Activated CD8-positive, alpha-beta T cell treated with anti-CD3 and anti-CD28 coated beads for 36 hours (primary cell): ENCODE measurements at regions not wholly inside any gene's neighbourhood (a gene's known extent, or its start where the extent isn't known, plus 50 kb on each side); places are given as distances from the start of the nearest gene placed in this dataset.

ENCODE experiments used
- ATAC-seq: fragments of 200-7000 bp; cut with Tn5 transposase; one replicate; pipeline ENCODE4 v1.10.0; 2021; ENCODE audit warnings: mild to moderate bottlenecking, moderate library complexity
- CTCF ChIA-PET: fragments of 350-600 bp; sonication (Branson Sonifier 250); formaldehyde crosslinking; loops from one replicate; lab custom pipeline; 2021; ENCODE audit warnings: antibody characterized with exemption; lab: Charles Lee
- POLR2A ChIA-PET: fragments of 350-600 bp; sonication (Branson Sonifier 250); formaldehyde crosslinking; loops from one replicate; lab custom pipeline; 2021; ENCODE audit warnings: antibody characterized with exemption; lab: Charles Lee
- DNase-seq: peaks from one replicate; pipeline ENCODE4 v3.0.0-alpha.2; 2020
- H3K27ac Mint-ChIP-seq: one replicate; pipeline ENCODE4 v1.8.0; 2021; ENCODE audit warnings: mild to moderate bottlenecking, mixed read lengths
- H3K27me3 Mint-ChIP-seq: one replicate; pipeline ENCODE4 v1.8.0; 2021; ENCODE audit warnings: mixed read lengths
- H3K36me3 Mint-ChIP-seq: one replicate; pipeline ENCODE4 v1.8.0; 2021; ENCODE audit warnings: low read depth, mixed read lengths
- H3K4me1 Mint-ChIP-seq: one replicate; pipeline ENCODE4 v1.8.0; 2021; ENCODE audit warnings: low read depth, mixed read lengths
- H3K4me3 Mint-ChIP-seq: one replicate; pipeline ENCODE4 v1.8.0; 2021; ENCODE audit warnings: mild to moderate bottlenecking, moderate library complexity, mixed read lengths
- H3K9me3 Mint-ChIP-seq: one replicate; pipeline ENCODE4 v1.8.0; 2021; ENCODE audit warnings: mixed read lengths
- intact Hi-C: fragments of 100-400 bp; cut with micrococcal nuclease; formaldehyde crosslinking; loops from one replicate; pipeline ENCODE4 v1.10.0; 2022
- TF ChIP-seq, protein P1 (sequence below): fragments of 200-600 bp; IDR thresholded peaks from one replicate; pipeline ENCODE4 v1.8.0; 2022; ENCODE audit warnings: antibody characterized with exemption, mild to moderate bottlenecking

DNA sequence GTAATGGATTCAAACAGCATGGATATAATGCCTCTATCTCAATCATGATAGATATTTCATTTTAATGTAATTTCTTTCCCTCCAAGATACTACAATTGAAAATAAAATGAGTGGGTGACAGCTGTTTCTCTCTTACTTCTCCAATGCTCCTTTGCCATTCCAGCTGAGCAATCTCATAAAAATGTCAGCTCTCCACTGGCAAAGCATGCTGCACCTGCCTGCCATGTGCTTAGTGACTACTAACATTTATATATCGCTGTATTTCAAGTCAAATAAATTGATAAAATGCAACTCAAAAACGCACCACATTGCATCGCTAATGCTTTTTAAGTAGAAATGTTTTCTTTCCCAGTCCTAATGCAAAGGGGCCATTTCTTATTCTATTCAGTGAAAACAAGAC is 1093.9 kb downstream of the CBLN2 start:
- Mint-ChIP-seq H3K4me1 (no peaks in the 10 kb centered on the region), H3K36me3 (no peaks in the 10 kb centered on the region), H3K4me3 (no peak overlapping the region), H3K9me3 (peaks cover 10% of the 10 kb centered on the region), H3K27ac (no peak overlapping the region), H3K27me3 (no peaks in the 10 kb centered on the region)
- no peak for ATAC-seq
- DNase-seq = no peak
- ChIA-PET CTCF (no interaction called here), POLR2A (no interaction called here)
- TF ChIP-seq, protein P1, sequence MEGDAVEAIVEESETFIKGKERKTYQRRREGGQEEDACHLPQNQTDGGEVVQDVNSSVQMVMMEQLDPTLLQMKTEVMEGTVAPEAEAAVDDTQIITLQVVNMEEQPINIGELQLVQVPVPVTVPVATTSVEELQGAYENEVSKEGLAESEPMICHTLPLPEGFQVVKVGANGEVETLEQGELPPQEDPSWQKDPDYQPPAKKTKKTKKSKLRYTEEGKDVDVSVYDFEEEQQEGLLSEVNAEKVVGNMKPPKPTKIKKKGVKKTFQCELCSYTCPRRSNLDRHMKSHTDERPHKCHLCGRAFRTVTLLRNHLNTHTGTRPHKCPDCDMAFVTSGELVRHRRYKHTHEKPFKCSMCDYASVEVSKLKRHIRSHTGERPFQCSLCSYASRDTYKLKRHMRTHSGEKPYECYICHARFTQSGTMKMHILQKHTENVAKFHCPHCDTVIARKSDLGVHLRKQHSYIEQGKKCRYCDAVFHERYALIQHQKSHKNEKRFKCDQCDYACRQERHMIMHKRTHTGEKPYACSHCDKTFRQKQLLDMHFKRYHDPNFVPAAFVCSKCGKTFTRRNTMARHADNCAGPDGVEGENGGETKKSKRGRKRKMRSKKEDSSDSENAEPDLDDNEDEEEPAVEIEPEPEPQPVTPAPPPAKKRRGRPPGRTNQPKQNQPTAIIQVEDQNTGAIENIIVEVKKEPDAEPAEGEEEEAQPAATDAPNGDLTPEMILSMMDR = no peak
- intact Hi-C loops = no loop called here

DNA sequence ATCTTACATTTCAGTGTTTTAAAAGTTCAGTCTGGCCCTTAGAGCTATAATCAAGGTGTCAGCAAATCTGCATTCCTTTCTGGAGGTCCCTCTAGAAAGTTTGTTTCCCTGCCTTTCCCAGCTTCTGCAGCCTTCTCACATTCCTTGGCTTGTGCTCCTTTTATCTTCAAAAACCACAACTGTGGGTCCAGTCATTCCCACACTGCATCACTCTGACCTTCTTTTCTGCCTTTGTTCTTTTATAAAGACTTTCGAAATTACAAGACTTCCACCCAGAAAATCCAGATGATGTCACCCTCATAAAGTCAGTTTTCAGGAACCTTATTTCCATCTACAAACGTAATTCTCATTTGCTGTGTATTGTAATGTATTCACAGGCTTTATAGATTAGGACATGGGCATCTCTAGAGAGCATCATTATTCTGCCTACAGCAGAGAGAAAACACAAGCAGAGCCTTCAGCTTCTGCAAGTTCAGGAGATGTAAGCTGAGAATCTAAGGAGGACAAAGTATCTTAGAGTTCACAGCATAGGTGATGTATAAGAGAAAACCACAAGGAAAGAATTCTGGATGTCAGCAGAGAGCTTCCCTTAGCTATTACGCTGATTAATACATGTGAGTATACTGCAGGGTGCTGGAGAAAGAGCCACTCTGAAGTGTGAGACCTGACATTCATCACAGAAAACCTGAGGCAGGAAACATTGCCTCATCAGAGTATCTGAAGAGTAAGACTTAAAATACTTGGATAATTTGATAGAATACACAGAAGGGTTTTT is 1100.2 kb downstream of the CBLN2 start:
- ATAC-seq (no peak), DNase-seq (no peak)
- POLR2A ChIA-PET = no interaction called here
- Mint-ChIP-seq H3K4me3 (no peak overlapping the region), H3K4me1 (no peaks in the 10 kb centered on the region), H3K27me3 (no peaks in the 10 kb centered on the region), H3K36me3 (no peaks in the 10 kb centered on the region), H3K9me3 (peaks cover 13% of the 10 kb centered on the region), H3K27ac (no peak overlapping the region)
- TF ChIP-seq, protein P1 = no peak
- intact Hi-C loops = no loop called here
- CTCF ChIA-PET = no interaction called here

DNA sequence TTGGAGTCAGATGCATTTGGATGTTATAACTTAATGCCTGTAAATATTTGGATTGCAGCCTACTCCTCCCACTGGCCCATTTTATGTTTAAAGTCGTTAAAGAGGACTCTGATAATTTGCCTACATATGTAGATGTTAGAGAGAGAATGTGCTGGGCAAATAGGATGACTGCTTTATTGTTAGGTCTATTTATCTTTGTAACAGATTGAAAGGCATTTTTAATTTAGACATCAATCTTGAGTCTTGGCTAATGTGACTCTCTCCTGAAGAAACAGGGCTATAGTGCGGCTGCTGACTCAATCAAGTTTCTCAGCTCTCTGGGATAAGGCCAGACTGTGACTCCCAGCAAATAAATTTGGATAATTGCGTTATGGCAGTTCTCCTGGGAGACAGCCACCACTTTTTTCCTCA is 1101.4 kb downstream of the CBLN2 start:
- intact Hi-C loops = no loop called here
- DNase-seq (no peak), ATAC-seq (no peak)
- Mint-ChIP-seq H3K36me3 (no peaks in the 10 kb centered on the region), H3K4me1 (no peaks in the 10 kb centered on the region), H3K4me3 (no peak overlapping the region), H3K9me3 (peaks cover 11% of the 10 kb centered on the region), H3K27me3 (peaks cover 2% of the 10 kb centered on the region), H3K27ac (no peak overlapping the region)
- ChIA-PET CTCF (no interaction called here), POLR2A (no interaction called here)
- TF ChIP-seq, protein P1 = no peak

DNA sequence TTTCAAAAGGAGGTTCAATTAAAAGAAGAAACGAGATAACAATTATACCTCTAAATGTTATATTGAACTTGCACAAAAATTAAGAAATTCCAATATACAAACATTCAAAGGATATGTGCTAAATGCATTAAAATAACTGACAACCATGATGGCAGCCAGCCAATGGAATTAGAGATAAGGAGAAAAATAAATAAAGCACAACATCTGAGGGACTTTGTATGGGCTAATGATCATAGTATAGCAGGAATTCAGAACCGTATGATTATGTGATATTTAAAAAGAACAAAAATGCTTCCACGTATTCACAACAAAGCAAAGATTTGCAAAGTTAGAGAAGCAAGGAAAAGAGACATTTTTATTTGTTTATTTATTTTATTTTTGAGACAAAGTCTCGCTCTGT is 1103.0 kb downstream of the CBLN2 start:
- Mint-ChIP-seq H3K4me1 (no peaks in the 10 kb centered on the region), H3K27ac (no peak overlapping the region), H3K27me3 (peaks cover 2% of the 10 kb centered on the region), H3K4me3 (no peak overlapping the region), H3K9me3 (peaks cover 5% of the 10 kb centered on the region), H3K36me3 (no peaks in the 10 kb centered on the region)
- DNase-seq (no peak), ATAC-seq (no peak)
- POLR2A ChIA-PET = no interaction called here
- TF ChIP-seq, protein P1 = no peak
- intact Hi-C loops = no loop called here
- CTCF ChIA-PET = no interaction called here

DNA sequence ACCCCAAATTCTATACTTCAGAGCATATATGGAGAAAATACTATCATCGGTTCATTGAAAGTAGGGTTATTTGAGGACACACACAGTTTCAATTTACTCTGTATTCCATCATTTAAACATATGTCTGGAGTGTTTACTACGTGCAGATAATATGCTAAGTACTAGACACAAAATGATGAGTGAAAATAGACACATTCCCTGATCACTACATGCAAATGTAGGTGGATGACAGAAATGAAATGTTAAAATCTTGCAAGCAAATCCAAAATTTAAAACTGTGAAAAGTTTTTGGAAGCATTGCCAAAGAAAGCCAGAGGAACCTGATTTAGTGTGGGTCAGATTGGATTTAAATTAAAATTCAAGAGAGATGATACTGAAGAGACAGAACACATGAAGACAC is 1106.6 kb downstream of the CBLN2 start:
- TF ChIP-seq, protein P1 = no peak
- no peak overlapping the region for H3K27ac Mint-ChIP-seq
- no peaks in the 10 kb centered on the region for H3K36me3 Mint-ChIP-seq
- no peaks in the 10 kb centered on the region for H3K4me1 Mint-ChIP-seq
- peaks cover 2% of the 10 kb centered on the region for H3K27me3 Mint-ChIP-seq
- intact Hi-C loops = no loop called here
- POLR2A ChIA-PET = interaction anchor here (0.6 kb wide), 1 partner anchor 849 kb away, joined by 3 read pairs; no protein-coding TSS in a partner anchor
- ATAC-seq (no peak), DNase-seq (no peak)
- no peaks in the 10 kb centered on the region for H3K9me3 Mint-ChIP-seq
- H3K4me3 Mint-ChIP-seq = no peak overlapping the region
- CTCF ChIA-PET = no interaction called here
